H1 (cell line): ENCODE measurements at regions not wholly inside any gene's neighbourhood (a gene's known extent, or its start where the extent isn't known, plus 50 kb on each side); places are given as distances from the start of the nearest gene placed in this dataset.

Experiments used
- CTCF ChIA-PET: fragments of 300-600 bp; sonication (Branson Sonifier 250); formaldehyde crosslinking; loops from one replicate; lab custom pipeline; 2021; ENCODE audit not compliant: partially characterized antibody; lab: Charles Lee
- POLR2A ChIA-PET: fragments of 300-600 bp; sonication (Branson Sonifier 250); formaldehyde crosslinking; loops from one replicate; lab custom pipeline; 2021; ENCODE audit warnings: inconsistent platforms; ENCODE audit not compliant: partially characterized antibody; lab: Charles Lee
- DNase-seq, 2 experiments: peaks; one replicate each; pipeline versions ENCODE4 v3.0.0 to v3.0.0-alpha.2; 2010 to 2022; ENCODE audit warnings: low spot score in 2 of 2, low read depth in 1 of 2, mixed read lengths in 1 of 2
- FAIRE-seq: peaks from 2 replicates; lab custom pipeline; 2011; peaks lifted over from hg19 to GRCh38; lab: Jason Lieb, UNC
- H2AFZ ChIP-seq: 2 replicates; pipeline ENCODE4 v1.8.1; 2012; ENCODE audit warnings: low read length, inconsistent platforms
- H2AK5ac ChIP-seq: 2 replicates; pipeline ENCODE4 v1.6.1; 2013; ENCODE audit warnings: low read depth, low read length
- H2BK120ac ChIP-seq: replicated peaks from 2 replicates; pipeline ENCODE3; 2013; ENCODE audit warnings: low read depth, low read length, inconsistent platforms
- H2BK12ac ChIP-seq: 2 replicates; pipeline ENCODE4 v1.6.1; 2013; ENCODE audit warnings: low read depth, low read length
- H2BK15ac ChIP-seq: 2 replicates; pipeline ENCODE4 v1.6.1; 2013; ENCODE audit warnings: low read length
- H2BK20ac ChIP-seq: 2 replicates; pipeline ENCODE4 v1.6.1; 2013; ENCODE audit warnings: low read length
- H2BK5ac ChIP-seq: 2 replicates; pipeline ENCODE4 v1.6.1; 2013; ENCODE audit warnings: low read depth, low read length
- H3K14ac ChIP-seq: 2 replicates; pipeline ENCODE4 v1.6.1; 2013; ENCODE audit warnings: inconsistent platforms; ENCODE audit not compliant: insufficient read length
- H3K18ac ChIP-seq: 2 replicates; pipeline ENCODE4 v1.6.1; 2013; ENCODE audit warnings: low read length; ENCODE audit errors: extremely low read depth
- H3K23ac ChIP-seq: 2 replicates; pipeline ENCODE4 v1.6.1; 2013; ENCODE audit warnings: inconsistent platforms; ENCODE audit not compliant: insufficient read length
- H3K23me2 ChIP-seq: 2 replicates; pipeline ENCODE4 v1.6.1; 2013; ENCODE audit warnings: low read depth, low read length
- H3K27ac ChIP-seq: 2 replicates; pipeline ENCODE4 v1.6.1; 2011; ENCODE audit warnings: low read depth, low read length, inconsistent platforms
- H3K27me3 ChIP-seq, 4 experiments: replicated peaks in 1 of 4; 1 replicate in 1 of 4; 2 replicates in 3 of 4; pipeline versions ENCODE4 v1.6.1 to v1.8.1; 2011 to 2013; ENCODE audit warnings: low read length in 3 of 4, mild to moderate bottlenecking in 3 of 4, inconsistent platforms in 2 of 4, mixed read lengths in 2 of 4, moderate library complexity in 1 of 4; ENCODE audit not compliant: control insufficient read depth in 3 of 4, insufficient read depth in 3 of 4; ENCODE audit errors: extremely low read depth in 1 of 4
- H3K36me3 ChIP-seq, 4 experiments: 2 replicates each; pipeline versions ENCODE4 v1.6.1 to v1.8.1; 2011 to 2013; ENCODE audit warnings: mild to moderate bottlenecking in 4 of 4, low read length in 3 of 4, moderate library complexity in 2 of 4, control low read depth in 1 of 4, inconsistent platforms in 1 of 4; ENCODE audit not compliant: insufficient read depth in 4 of 4, control insufficient read depth in 2 of 4
- H3K4ac ChIP-seq: replicated peaks from 2 replicates; pipeline ENCODE3; 2013; ENCODE audit warnings: low read length, low read depth, mixed read lengths, inconsistent platforms; ENCODE audit not compliant: insufficient read length
- H3K4me1 ChIP-seq, 4 experiments: replicated peaks in 1 of 4; 1 replicate in 1 of 4; 2 replicates in 3 of 4; pipeline versions ENCODE4 v1.6.1 to v1.8.1; 2011 to 2013; ENCODE audit warnings: low read length in 3 of 4, inconsistent platforms in 2 of 4, mixed read lengths in 1 of 4; ENCODE audit not compliant: insufficient read depth in 4 of 4, control insufficient read depth in 3 of 4
- H3K4me2 ChIP-seq, 2 experiments: 2 replicates each; pipeline versions ENCODE4 v1.6.1 to v1.8.1; 2011 to 2013; ENCODE audit warnings: low read depth in 2 of 2, low read length in 2 of 2, control low read depth in 1 of 2, inconsistent platforms in 1 of 2, mild to moderate bottlenecking in 1 of 2; ENCODE audit not compliant: insufficient read depth in 1 of 2
- H3K4me3 ChIP-seq, 4 experiments: fragments of 200-600, 300-600 bp in 1 of 4; sonication (generic), shearing (Covaris generic), sonication (Bioruptor Twin) in 1 of 4; 2 replicates each; pipeline versions ENCODE4 v1.5.1 to v1.8.1; 2011 to 2016; ENCODE audit warnings: low read length in 4 of 4, low read depth in 3 of 4, control low read depth in 2 of 4, inconsistent platforms in 2 of 4, mild to moderate bottlenecking in 2 of 4, mixed read lengths in 1 of 4, moderate library complexity in 1 of 4; ENCODE audit not compliant: insufficient read depth in 2 of 4; ENCODE audit errors: extremely low read depth in 1 of 4
- H3K56ac ChIP-seq: replicated peaks from 2 replicates; pipeline ENCODE3; 2013; ENCODE audit warnings: low read depth, mild to moderate bottlenecking, mixed read lengths, low read length, inconsistent platforms; ENCODE audit not compliant: insufficient read length
- H3K79me1 ChIP-seq: 2 replicates; pipeline ENCODE4 v1.6.1; 2013; ENCODE audit warnings: low read depth, low read length, control low read depth
- H3K79me2 ChIP-seq, 2 experiments: 2 replicates each; pipeline versions ENCODE4 v1.6.1 to v1.8.1; 2012 to 2013; ENCODE audit warnings: low read length in 2 of 2, mild to moderate bottlenecking in 2 of 2, inconsistent platforms in 1 of 2; ENCODE audit not compliant: insufficient read depth in 2 of 2, control insufficient read depth in 1 of 2
- H3K9ac ChIP-seq, 4 experiments: replicated peaks in 1 of 4; 1 replicate in 1 of 4; 2 replicates in 3 of 4; pipeline versions ENCODE4 v1.6.1 to v1.8.1; 2011 to 2013; ENCODE audit warnings: low read depth in 3 of 4, low read length in 3 of 4, control low read depth in 2 of 4, mild to moderate bottlenecking in 2 of 4, moderate library complexity in 2 of 4, inconsistent platforms in 1 of 4; ENCODE audit errors: extremely low read depth in 1 of 4
- H3K9me3 ChIP-seq, 2 experiments: 2 replicates each; pipeline versions ENCODE4 v1.6.1 to v1.8.1; 2012 to 2013; ENCODE audit warnings: mild to moderate bottlenecking in 2 of 2, moderate library complexity in 2 of 2, control low read depth in 1 of 2, inconsistent platforms in 1 of 2, low read depth in 1 of 2, low read length in 1 of 2, mixed read lengths in 1 of 2; ENCODE audit not compliant: insufficient read depth in 2 of 2
- H4K20me1 ChIP-seq, 2 experiments: replicated peaks in 1 of 2; 2 replicates each; pipeline versions ENCODE3 to v1.8.1; 2011 to 2013; ENCODE audit warnings: inconsistent platforms in 2 of 2, low read length in 2 of 2, mild to moderate bottlenecking in 1 of 2; ENCODE audit not compliant: insufficient read depth in 2 of 2, control insufficient read depth in 1 of 2
- H4K5ac ChIP-seq: 2 replicates; pipeline ENCODE4 v1.6.1; 2013; ENCODE audit warnings: low read length, low read depth, mixed read lengths, inconsistent platforms; ENCODE audit not compliant: insufficient read length
- H4K8ac ChIP-seq: 2 replicates; pipeline ENCODE4 v1.8.0; 2013; ENCODE audit warnings: mild to moderate bottlenecking, moderate library complexity, low read length, inconsistent platforms; ENCODE audit not compliant: insufficient read depth; ENCODE audit errors: extremely low read depth
- H4K91ac ChIP-seq: replicated peaks from 2 replicates; pipeline ENCODE3; 2013; ENCODE audit warnings: low read length, mixed read lengths, inconsistent platforms; ENCODE audit not compliant: insufficient read length
- BCL11A ChIP-seq, 2 experiments: IDR thresholded peaks; one replicate each; pipeline ENCODE4 v1.6.1; 2011; ENCODE audit warnings: low read depth in 2 of 2, low read length in 2 of 2, mild to moderate bottlenecking in 2 of 2
- CBX8 ChIP-seq: fragments of 300-800, 300-1000 bp; sonication (generic); IDR thresholded peaks from 2 replicates; pipeline ENCODE4 v1.7.1; 2016; ENCODE audit warnings: low read depth, low read length, borderline replicate concordance
- CHD1 ChIP-seq: IDR thresholded peaks from 2 replicates; pipeline ENCODE4 v1.6.1; 2012; ENCODE audit warnings: low read depth, low read length, improper control_type of control experiment
- EGR1 ChIP-seq: IDR thresholded peaks from 2 replicates; pipeline ENCODE4 v1.6.1; 2011; ENCODE audit warnings: low read depth, low read length, borderline replicate concordance
- JUN ChIP-seq: IDR thresholded peaks from 2 replicates; pipeline ENCODE4 v1.6.1; 2011; ENCODE audit warnings: low read depth, mild to moderate bottlenecking, improper control_type of control experiment, low read length
- JUND ChIP-seq: IDR thresholded peaks from 2 replicates; pipeline ENCODE4 v1.6.1; 2011; ENCODE audit warnings: mild to moderate bottlenecking, improper control_type of control experiment, low read length
- KDM1A ChIP-seq: fragments of 200-600, 300-600 bp; sonication (generic); IDR thresholded peaks from 2 replicates; pipeline ENCODE4 v1.7.1; 2016; ENCODE audit warnings: mild to moderate bottlenecking, low read length, borderline replicate concordance
- MAFK ChIP-seq: IDR thresholded peaks from 2 replicates; pipeline ENCODE4 v1.6.1; 2012; ENCODE audit warnings: low read depth, mild to moderate bottlenecking, improper control_type of control experiment, low read length
- PHF8 ChIP-seq: fragments of 200-600 bp; sonication (generic); conservative IDR thresholded peaks from 2 replicates; pipeline ENCODE4 v1.7.1; 2012; ENCODE audit warnings: low read depth, mild to moderate bottlenecking, inconsistent platforms, low read length, moderate library complexity
- POLR2A ChIP-seq, 2 experiments: IDR thresholded peaks; 1 replicate in 1 of 2; 2 replicates in 1 of 2; pipeline ENCODE4 v1.6.1; 2011; ENCODE audit warnings: low read depth in 2 of 2, low read length in 2 of 2, mild to moderate bottlenecking in 2 of 2; ENCODE audit errors: control extremely low read depth in 1 of 2
- SP2 ChIP-seq: IDR thresholded peaks from 2 replicates; pipeline ENCODE4 v1.6.1; 2012; ENCODE audit warnings: mild to moderate bottlenecking, low read length, inconsistent platforms
- SRF ChIP-seq: IDR thresholded peaks from 2 replicates; pipeline ENCODE4 v1.6.1; 2011; ENCODE audit warnings: mild to moderate bottlenecking, low read depth, low read length, moderate library complexity
- SUZ12 ChIP-seq: fragments of 200-600 bp; sonication (generic); IDR thresholded peaks from 2 replicates; pipeline ENCODE4 v1.6.1; 2012; ENCODE audit warnings: mild to moderate bottlenecking, inconsistent platforms, low read length, moderate library complexity, mixed read lengths
- TAF1 ChIP-seq: IDR thresholded peaks from 2 replicates; pipeline ENCODE4 v1.6.1; 2011; ENCODE audit warnings: mild to moderate bottlenecking, low read depth, low read length
- ZNF274 ChIP-seq: IDR thresholded peaks from 2 replicates; pipeline ENCODE4 v1.7.0; 2012; ENCODE audit warnings: low read length, borderline replicate concordance; ENCODE audit errors: extremely low read depth
- WGBS, 2 experiments: shearing (Covaris generic) in 1 of 2; methylation state at CpG; one replicate each; pipeline versions ENCODE4 v1.1.6 to v1.1.7; 2013 to 2015; ENCODE audit warnings: low lambda C conversion rate in 2 of 2, mixed read lengths in 2 of 2, inconsistent platforms in 1 of 2, low coverage in 1 of 2, missing lambda C conversion rate in 1 of 2; ENCODE audit not compliant: insufficient replicate concordance in 2 of 2, insufficient coverage in 1 of 2, insufficient read length in 1 of 2; ENCODE audit errors: extremely low coverage in 1 of 2, missing lambda C conversion rate in 1 of 2; 5-methylcytosine and 5-hydroxymethylcytosine counted together
- TF ChIP-seq, protein P1 (sequence below): IDR thresholded peaks from 2 replicates; pipeline ENCODE4 v1.6.1; 2012; ENCODE audit warnings: inconsistent platforms

DNA sequence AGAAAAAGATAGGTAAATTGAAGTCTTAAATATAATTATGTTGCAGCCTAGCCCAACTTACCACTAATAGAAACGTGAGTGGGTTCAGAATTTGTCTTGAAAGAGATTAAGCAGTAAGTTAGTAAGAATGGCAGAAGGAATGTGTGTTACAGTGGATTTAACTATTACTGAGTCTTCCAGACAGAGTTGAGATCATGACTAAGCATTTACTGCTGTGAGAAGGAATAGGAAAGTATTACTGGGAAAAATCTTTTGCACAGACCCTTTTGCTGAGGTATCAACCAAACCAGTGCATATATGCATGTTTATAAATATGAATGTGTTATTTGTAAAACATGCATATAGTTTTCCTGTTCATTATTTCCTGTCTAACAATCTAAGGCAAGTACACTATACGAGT, 112.8 kb upstream of the EFNA5 start:
- H3K79me1 ChIP-seq = no peaks in the 10 kb centered on the region
- peaks cover 6% of the 10 kb centered on the region in 2 experiments; a peak in 3 of 4 replicates for H3K9me3 ChIP-seq
- no peak for DNase-seq
- no peak overlapping the region for H3K14ac ChIP-seq
- no peak overlapping the region for H2BK5ac ChIP-seq
- H4K5ac ChIP-seq = no peak overlapping the region
- CTCF ChIA-PET = no interaction called here
- H3K79me2 ChIP-seq = no peaks in the 10 kb centered on the region
- no peak overlapping the region for H3K27ac ChIP-seq
- 83% methylated on average over 2 of the region's 2 CpGs; no CpG with 5 or more reads in 1 of the 2 experiments for WGBS, 2 experiments
- no peaks in the 10 kb centered on the region for H3K4me1 ChIP-seq
- no peak overlapping the region for H3K18ac ChIP-seq
- H3K56ac ChIP-seq = no peak overlapping the region
- FAIRE-seq = no peak
- H4K20me1 ChIP-seq = no peaks in the 10 kb centered on the region
- H2BK12ac ChIP-seq = no peak overlapping the region
- H3K4ac ChIP-seq = no peak overlapping the region
- H3K23me2 ChIP-seq = no peaks in the 10 kb centered on the region
- no peaks in the 10 kb centered on the region for H3K27me3 ChIP-seq
- no peak overlapping the region for H2AK5ac ChIP-seq
- H4K8ac ChIP-seq = no peak overlapping the region
- no peak overlapping the region for H3K4me3 ChIP-seq
- no peak overlapping the region for H3K4me2 ChIP-seq
- no peak overlapping the region for H2BK120ac ChIP-seq
- no peak overlapping the region for H2AFZ ChIP-seq
- no peak overlapping the region for H2BK20ac ChIP-seq
- H3K23ac ChIP-seq = no peak overlapping the region
- H2BK15ac ChIP-seq = no peak overlapping the region
- no peak overlapping the region for H3K9ac ChIP-seq
- POLR2A ChIA-PET = no interaction called here
- peaks cover 0 to 6% (median 0%) of the 10 kb centered on the region in 4 experiments; a peak in 2 of 8 replicates for H3K36me3 ChIP-seq
- no peak overlapping the region for H4K91ac ChIP-seq
- no peak for TF ChIP-seq MAFK
- no peak for TF ChIP-seq ZNF274
- TF ChIP-seq BCL11A (IDR thresholded peaks at IDR 0.05; ENCODE audit: low read depth in 2 of 2, low read length in 2 of 2) = no peak
- TF ChIP-seq JUND = no peak
- no peak for TF ChIP-seq PHF8
- TF ChIP-seq, protein P1, sequence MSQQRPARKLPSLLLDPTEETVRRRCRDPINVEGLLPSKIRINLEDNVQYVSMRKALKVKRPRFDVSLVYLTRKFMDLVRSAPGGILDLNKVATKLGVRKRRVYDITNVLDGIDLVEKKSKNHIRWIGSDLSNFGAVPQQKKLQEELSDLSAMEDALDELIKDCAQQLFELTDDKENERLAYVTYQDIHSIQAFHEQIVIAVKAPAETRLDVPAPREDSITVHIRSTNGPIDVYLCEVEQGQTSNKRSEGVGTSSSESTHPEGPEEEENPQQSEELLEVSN = no peak
- no peak for TF ChIP-seq CBX8
- TF ChIP-seq TAF1 = no peak
- no peak for TF ChIP-seq CHD1
- TF ChIP-seq JUN = no peak
- no peak for TF ChIP-seq SP2
- TF ChIP-seq SRF = no peak
- no peak for TF ChIP-seq POLR2A (IDR thresholded peaks at IDR 0.05; ENCODE audit: control extremely low read depth in 1 of 2, low read depth in 2 of 2, low read length in 2 of 2)
- TF ChIP-seq KDM1A = no peak
- TF ChIP-seq SUZ12 = no peak
- no peak for TF ChIP-seq EGR1
